Activated CD4-positive, CD25-positive, alpha-beta regulatory T cell treated with anti-CD3 and anti-CD28 coated beads, Interleukin-2, amount 50 U/mL, for 16 hours (primary cell): ENCODE measurements at regions not wholly inside any gene's neighbourhood (a gene's known extent, or its start where the extent isn't known, plus 50 kb on each side); places are given as distances from the start of the nearest gene placed in this dataset.

Experiments used
- DNase-seq: peaks from one replicate; pipeline ENCODE4 v3.0.0-alpha.2; 2020; ENCODE audit warnings: low read depth, low spot score

DNA sequence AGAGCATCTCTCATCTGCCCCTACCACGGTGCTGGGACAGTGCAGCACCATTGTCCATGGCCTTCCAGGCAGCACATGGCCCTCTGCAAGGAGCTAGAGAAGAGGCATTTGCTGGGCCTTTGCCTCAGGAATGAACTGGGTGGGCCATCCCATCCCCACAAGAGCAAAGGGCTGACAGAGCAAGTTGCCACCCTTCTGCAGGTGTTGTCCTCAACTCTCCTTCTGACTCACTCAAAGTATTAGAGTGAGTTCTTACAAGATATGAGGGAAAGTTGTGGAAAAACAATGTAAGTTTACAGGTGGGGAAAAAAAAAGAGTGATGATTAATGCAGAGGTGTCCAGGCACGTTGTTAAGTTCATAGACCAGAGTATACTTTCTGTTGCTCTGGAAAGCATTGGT is 261.2 kb downstream of the SKIDA1 start:
- no peak for DNase-seq

GRCh38 chr10:21263839-21264238 is 261.6 kb downstream of the SKIDA1 start:
- DNase-seq: no peak

DNA sequence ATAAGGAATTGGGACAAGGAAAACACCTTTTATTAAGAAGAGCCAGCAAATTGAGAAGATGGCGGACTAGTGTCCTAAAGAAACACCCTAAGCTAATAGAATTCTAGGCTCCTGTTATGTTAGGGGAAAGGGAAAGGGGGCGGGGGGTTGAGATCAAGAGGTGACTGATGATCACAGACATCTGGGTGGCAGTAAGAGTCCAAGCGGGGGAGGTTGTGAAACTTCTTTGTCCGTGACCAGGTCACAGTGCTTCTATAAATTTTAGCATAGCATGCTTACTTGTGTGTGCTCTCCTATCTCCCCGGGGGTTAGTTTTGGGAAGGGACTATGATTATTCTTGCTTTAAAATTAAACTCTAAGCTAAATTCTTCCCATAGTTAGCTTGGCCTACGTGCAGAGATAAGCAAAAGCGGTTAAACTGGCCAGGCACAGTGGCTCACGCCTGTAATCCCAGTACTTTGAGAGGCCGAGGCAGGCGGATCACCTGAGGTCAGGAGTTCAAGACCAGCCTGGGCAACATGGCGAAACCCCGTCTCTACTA is 262.1 kb downstream of the SKIDA1 start:
- no peak for DNase-seq

DNA sequence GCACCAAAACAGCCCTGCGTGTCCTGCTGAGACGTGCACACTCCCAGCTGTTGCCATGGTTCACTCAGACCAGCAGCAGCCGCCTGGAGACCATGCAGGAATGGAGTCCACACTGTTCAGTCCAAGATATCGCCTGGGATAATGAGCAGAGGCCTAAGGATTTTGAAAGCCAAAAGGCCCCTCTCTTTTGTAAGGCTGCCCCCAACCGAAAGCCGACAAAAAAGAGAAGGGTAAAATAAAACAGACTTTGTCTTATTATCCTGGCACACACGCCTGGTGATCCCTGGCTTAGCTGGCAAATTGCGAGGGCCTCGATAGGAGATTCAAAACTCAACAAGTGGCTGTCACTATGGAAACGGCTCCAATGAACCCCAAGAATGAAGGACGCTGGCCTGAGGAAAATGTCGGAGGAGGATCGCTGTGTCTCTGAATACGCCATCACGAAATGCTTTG is 263.6 kb downstream of the SKIDA1 start:
- DNase-seq: no peak

- DNase-seq: no peak
Measured at GRCh38 chr10:21260506-21261149, 264.9 kb downstream of the SKIDA1 start.

- DNase-seq: no peak
Measured at GRCh38 chr10:21260066-21260465, 265.4 kb downstream of the SKIDA1 start.

DNA sequence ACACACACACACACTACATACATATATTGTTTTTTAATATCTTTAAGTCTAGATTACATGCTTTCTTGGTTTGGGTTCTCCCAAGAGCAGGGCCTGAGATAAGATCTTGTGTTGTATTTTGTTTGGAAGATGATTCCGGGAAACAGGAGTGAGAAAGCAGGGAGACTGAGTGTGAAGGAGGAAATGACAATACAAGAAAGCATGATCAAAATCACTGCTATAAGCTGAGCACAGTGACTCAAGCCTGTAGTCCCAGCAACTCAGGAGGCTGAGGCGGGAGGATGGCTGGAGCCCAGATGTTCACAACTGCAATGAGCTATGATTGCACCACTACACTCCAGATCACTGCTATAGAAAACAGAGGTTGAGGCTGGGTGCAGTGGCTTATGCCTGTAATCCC is 267.6 kb downstream of the SKIDA1 start:
- DNase-seq: no peak

GRCh38 chr10:21257191-21257590 is 268.3 kb downstream of the SKIDA1 start:
- no peak for DNase-seq

DNA sequence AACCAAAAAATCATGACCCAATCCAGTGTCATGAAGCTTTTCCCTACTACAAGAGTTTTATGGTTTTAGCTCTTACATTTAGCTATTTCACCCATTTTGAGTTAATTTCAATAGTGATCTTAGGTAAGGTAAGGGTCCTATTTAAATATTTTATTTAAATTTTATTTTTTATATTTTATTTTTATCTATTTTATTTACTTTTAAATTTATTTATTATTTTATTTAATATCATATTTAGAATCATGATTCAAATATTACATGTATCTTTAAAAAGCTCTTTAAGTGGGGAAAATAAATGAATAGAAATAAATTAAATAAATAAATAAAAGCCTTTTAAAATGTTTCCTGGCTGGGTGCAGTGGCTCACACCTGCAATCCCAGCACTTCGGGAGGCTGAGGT is 276.0 kb downstream of the SKIDA1 start:
- no peak for DNase-seq

DNA sequence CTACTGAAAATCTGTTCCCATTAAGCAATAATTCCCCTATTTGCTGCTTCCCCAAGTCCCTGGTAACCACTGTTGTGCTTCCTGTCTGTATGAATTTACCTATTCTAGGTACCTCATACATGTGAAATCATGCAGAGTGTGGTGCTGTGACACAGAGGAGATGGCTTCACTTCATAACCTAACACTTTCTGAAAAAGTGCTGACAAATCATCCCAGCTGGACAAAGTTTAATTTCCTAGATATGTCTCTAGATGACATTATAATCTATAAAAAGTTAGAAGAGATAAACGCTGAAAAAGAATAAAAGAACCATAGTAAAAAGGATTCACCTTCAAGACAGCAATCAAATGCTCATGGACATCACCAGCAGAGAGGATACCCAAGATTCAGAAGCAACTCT is 277.9 kb downstream of the SKIDA1 start:
- no peak for DNase-seq

DNA sequence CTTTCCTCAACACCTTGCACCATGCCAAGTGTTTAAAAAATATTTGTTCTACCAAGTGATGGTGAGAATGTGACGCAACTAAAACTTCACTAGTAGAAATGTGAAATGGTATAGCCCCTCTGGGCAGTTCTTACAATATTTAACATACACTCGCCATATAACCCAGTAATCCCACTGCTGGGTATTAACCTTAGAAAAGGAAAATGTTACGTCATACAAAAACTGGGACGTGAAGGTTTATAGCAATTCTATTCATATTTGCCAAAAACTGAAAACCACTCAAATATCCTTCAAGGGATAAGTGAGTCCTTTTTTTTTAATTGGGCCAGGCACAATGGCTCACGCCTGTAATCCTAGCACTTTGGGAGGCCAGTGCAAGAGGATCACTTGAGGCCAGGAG is 279.3 kb downstream of the SKIDA1 start:
- DNase-seq: no peak

DNA sequence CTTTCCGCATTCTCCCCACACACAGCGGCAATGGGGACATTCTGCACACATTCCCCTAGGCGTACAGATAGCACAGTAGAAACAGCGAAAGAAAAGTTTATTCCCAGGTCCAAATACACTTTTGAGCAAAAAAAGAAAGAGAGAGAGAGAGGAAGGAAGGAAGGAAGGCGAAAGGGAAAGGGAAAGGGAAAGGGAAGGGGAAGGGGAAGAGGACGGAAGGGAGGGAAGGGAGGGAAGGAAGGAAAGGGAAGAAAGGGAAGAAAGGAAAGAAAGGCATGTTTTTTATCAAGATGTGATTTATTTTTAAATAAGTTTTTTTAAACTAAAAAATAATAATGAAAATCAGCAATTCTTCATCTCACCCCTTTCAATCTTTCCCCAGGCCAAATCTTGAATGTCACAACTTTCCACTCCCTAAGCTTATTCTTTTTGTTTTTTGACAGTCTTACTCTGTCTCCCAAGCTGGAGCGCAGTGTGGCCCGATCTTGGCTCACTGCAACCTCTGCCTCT is 281.7 kb downstream of the SKIDA1 start:
- no peak for DNase-seq

- DNase-seq: no peak
Measured at GRCh38 chr10:21242915-21243314, 282.6 kb downstream of the SKIDA1 start.

DNA sequence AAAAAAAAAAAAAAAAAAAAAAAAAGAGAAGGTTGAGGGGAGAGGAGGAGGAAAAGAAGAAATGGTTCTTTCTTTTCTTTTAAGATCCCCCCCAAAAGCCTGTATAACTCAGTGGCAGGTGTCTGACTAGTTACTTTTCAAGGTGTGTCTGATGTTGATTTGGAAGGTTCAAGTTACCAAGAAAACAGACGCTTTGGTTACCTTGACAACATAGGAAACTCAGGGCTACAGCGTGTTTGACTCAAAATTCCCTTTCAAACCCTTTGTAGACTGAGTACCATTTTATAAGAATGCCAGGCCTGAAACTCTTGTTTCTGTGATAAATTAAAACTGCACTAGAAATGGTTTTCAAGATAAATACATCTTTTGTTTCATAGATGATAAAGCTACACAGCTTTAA is 286.8 kb downstream of the SKIDA1 start:
- no peak for DNase-seq

DNA sequence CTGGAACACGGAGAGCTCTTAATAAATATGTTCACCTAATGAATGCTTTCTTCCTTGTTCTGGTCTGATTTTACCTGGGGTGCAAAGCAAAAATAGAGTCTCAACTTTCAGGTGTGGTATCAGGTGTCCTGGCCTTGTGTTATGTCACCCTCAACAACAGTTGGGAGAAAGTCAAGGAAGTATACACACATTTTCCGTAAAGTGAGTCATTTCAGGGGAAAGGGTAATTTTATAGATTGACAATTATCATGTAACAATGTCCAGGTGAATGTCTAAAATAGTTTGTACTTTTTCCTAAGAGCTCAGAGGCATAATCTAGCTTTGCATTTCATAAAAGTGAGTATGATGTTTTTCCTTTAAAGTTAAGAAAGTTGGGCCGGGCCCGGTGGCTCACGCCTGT is 287.4 kb downstream of the SKIDA1 start:
- DNase-seq: no peak

DNA sequence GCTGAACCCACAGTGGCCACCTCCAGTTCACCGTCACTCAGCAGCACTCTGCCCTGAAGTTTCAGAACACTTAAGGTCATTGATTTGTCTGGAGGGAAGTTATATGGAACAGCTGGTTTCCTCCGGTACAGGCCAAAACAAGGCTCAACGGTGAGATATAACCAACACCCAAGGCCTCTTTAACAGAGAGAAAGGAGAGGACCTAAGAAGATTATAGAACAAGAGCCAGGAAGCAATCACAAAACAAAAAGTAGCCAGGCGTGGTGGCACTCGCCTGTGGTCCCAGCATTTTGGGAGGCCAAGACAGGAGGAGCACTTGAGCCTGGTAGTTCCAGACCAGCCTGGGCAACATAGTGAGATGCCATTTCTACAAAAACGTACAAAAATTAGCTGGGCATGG is 290.7 kb downstream of the SKIDA1 start:
- DNase-seq: no peak

DNA sequence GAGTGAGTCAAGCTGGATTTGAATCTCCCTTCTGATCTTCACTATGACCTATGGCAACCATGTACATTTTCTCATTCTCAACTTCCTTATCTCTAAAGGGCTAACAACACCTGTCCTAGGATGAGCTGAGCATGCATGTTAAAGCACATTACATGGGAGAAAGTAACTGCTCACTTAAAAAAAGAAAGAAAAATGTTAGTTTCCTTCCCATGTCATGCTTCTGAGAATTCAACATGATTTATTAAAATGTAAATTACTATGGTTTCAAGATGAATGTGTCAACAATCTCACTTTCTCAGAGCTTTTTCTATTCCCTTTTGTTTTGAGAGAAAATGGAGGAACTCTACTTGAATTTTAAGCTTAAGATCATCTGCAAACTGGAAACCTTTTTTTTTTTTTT is 295.3 kb downstream of the SKIDA1 start:
- no peak for DNase-seq

DNA sequence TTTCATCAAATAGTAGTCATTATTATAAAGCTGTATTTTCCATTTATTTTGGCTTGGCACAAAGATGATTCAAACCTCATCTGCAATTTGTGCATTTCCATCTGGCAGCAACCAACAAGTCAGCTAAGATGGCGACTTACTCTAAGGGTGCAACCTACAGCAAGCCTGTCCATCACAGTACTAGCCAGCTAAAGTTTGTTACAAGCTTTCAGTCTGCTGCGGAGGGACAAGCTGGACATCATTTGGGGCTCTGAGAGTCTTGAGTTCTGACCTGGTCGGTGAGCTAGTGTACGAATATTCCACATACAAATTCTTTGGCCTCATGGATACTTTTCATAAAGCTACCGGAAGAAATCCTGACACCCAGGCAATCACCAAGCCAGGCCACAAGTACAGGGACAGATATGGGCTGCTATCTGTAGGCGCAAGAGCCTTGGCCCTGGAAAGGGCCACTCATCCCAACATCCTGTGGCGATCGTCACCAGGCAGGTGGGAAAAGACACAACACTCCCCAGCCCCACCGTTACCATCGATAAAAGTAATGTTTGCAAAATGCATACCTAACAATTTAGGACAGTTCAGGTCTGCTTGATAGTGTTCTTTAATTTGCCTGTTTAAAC is 307.6 kb downstream of the SKIDA1 start:
- no peak for DNase-seq

GRCh38 chr10:21217107-21217506 is 308.4 kb downstream of the SKIDA1 start:
- no peak for DNase-seq

DNA sequence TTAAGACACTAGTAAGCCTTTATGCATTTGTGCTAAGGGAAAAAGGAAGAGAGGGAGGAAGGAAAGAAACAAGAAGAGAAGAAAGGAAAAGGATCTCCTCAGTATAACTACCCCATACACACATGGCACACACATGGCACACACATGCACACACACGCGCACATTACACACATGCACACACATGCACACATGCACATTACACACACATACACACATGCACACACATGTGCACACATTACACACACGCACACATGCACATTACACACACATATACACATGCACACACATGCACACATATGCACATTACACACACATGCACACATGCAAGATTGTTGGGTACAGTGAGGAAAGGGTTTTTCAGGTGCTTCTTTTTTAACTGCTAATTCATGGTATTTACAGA is 311.2 kb downstream of the SKIDA1 start:
- DNase-seq: no peak

- no peak for DNase-seq
Measured at GRCh38 chr10:21213381-21213780, 312.1 kb downstream of the SKIDA1 start.

- no peak for DNase-seq
Measured at GRCh38 chr10:21212912-21213311, 312.6 kb downstream of the SKIDA1 start.

DNA sequence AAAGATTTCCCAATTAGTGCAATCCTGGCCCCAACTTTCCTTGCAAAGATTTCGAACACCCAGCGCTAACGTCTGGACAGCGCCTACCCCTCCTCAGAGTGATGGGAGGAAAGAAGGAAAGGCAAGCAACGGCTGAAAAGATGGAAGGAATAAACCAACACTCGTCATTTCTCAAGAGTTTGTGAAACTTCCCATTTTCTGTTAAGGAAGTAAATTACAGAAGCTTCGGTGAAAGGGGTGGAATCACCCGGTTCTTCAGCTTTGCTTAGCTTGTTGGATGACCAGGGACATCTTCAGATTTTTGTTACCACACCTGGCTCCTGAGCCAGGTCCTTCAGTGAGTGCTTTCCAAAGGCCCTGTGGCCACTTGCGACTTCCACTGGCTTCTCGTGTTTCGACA is 313.1 kb downstream of the SKIDA1 start:
- DNase-seq: no peak
